K562 (cell line): ENCODE measurements at regions not wholly inside any gene's neighbourhood (a gene's known extent, or its start where the extent isn't known, plus 50 kb on each side); places are given as distances from the start of the nearest gene placed in this dataset.

Experiments
- ATAC-seq: fragments of 200-7000 bp; cut with Tn5 transposase; 3 replicates; pipeline ENCODE4 v1.9.1; 2020; ENCODE audit warnings: moderate library complexity
- BruUV-seq: library from RNA; stranded (reverse); fragments of 400-500 nt; replicated peaks from 2 replicates; lab custom pipeline; 2021; lab: Mats Ljungman, UMichigan
- CTCF ChIA-PET: fragments of 300-600 bp; formaldehyde crosslinking; extraction: SDS; loops from one replicate; lab custom pipeline; 2021; ENCODE audit warnings: low intra/inter-chr PET ratio; lab: Yijun Ruan, JAX
- POLR2A ChIA-PET: fragments of 300-600, 350-650 bp; sonication (Branson Sonifier 250); formaldehyde crosslinking; extraction: SDS; loops from one replicate; lab custom pipeline; 2021; ENCODE audit warnings: antibody characterized with exemption, inconsistent platforms; lab: Yijun Ruan, JAX
- DNase-seq, 4 experiments: peaks; one replicate each; pipeline versions ENCODE4 v3.0.0 to v3.0.0-alpha.2; 2011 to 2018; ENCODE audit warnings: low spot score in 3 of 4, mixed read lengths in 3 of 4; ENCODE audit errors: extremely low read depth in 1 of 4
- FAIRE-seq: peaks from 2 replicates; lab custom pipeline; 2011; peaks lifted over from hg19 to GRCh38; lab: Jason Lieb, UNC
- H2AFZ ChIP-seq: 2 replicates; pipeline ENCODE4 v1.6.0; 2011; ENCODE audit warnings: low read depth, low read length, control low read depth, inconsistent platforms
- H3K27ac ChIP-seq: fragments of 200-600 bp; 3 replicates; pipeline ENCODE4 v1.8.0; 2011; ENCODE audit warnings: low read depth, mild to moderate bottlenecking, control low read depth, inconsistent platforms, low read length, moderate library complexity, mixed read lengths; ENCODE audit errors: extremely low read depth
- H3K27me3 ChIP-seq, 2 experiments: fragments of 300-600 bp in 1 of 2; 2 replicates in 1 of 2; 3 replicates in 1 of 2; pipeline versions ENCODE4 v1.6.0 to v1.8.0; 2011; ENCODE audit warnings: inconsistent platforms in 2 of 2, low read length in 2 of 2, mild to moderate bottlenecking in 1 of 2, mixed read lengths in 1 of 2, moderate library complexity in 1 of 2; ENCODE audit not compliant: control insufficient read depth in 2 of 2, insufficient read depth in 2 of 2
- H3K36me3 ChIP-seq: fragments of 300-600 bp; 3 replicates; pipeline ENCODE4 v1.8.0; 2011; ENCODE audit warnings: mild to moderate bottlenecking, low read length, inconsistent platforms; ENCODE audit not compliant: control insufficient read depth, insufficient read depth
- H3K4me1 ChIP-seq, 2 experiments: fragments of 200-600 bp in 1 of 2; replicated peaks in 1 of 2; 2 replicates in 1 of 2; 3 replicates in 1 of 2; pipeline versions ENCODE4 v1.5.1 to v1.8.0; 2011; ENCODE audit warnings: inconsistent platforms in 2 of 2, low read length in 2 of 2, mild to moderate bottlenecking in 1 of 2, mixed read lengths in 1 of 2, moderate library complexity in 1 of 2; ENCODE audit not compliant: control insufficient read depth in 2 of 2, insufficient read depth in 2 of 2
- H3K4me2 ChIP-seq: 2 replicates; pipeline ENCODE4 v1.6.1; 2011; ENCODE audit warnings: low read length, control low read depth, inconsistent platforms, mixed read lengths; ENCODE audit not compliant: insufficient read depth
- H3K4me3 ChIP-seq: fragments of 200-600 bp; sonication (generic), shearing (Covaris generic); 2 replicates; pipeline ENCODE4 v1.5.1; 2016; ENCODE audit warnings: control low read depth, inconsistent platforms
- H3K79me2 ChIP-seq: fragments of 200-600 bp; 3 replicates; pipeline ENCODE4 v1.8.0; 2011; ENCODE audit warnings: low read length, inconsistent platforms; ENCODE audit not compliant: control insufficient read depth, insufficient read depth
- H3K9ac ChIP-seq, 2 experiments: 2 replicates each; pipeline versions ENCODE4 v1.6.0 to v1.6.1; 2011; ENCODE audit warnings: low read depth in 2 of 2, low read length in 2 of 2, control low read depth in 1 of 2, inconsistent platforms in 1 of 2, mild to moderate bottlenecking in 1 of 2, mixed read lengths in 1 of 2; ENCODE audit not compliant: insufficient read depth in 1 of 2
- H3K9me1 ChIP-seq: one replicate; pipeline ENCODE4 v1.6.0; 2011; ENCODE audit warnings: inconsistent platforms, mild to moderate bottlenecking, low read length, moderate library complexity; ENCODE audit not compliant: control insufficient read depth, insufficient read depth
- H3K9me3 ChIP-seq: replicated peaks from 2 replicates; pipeline ENCODE4 v1.5.1; 2011; ENCODE audit warnings: low read depth, low read length, inconsistent platforms; ENCODE audit not compliant: control insufficient read depth, insufficient read depth
- H4K20me1 ChIP-seq: replicated peaks from 2 replicates; pipeline ENCODE4 v1.6.1; 2011; ENCODE audit warnings: low read length, inconsistent platforms, mixed read lengths; ENCODE audit not compliant: control insufficient read depth, insufficient read depth
- BDP1 ChIP-seq: IDR thresholded peaks from 3 replicates; pipeline ENCODE4 v1.6.1; 2011; ENCODE audit not compliant: insufficient read length, insufficient read depth
- CREB3 ChIP-seq: fragments of 450-650 bp; conservative IDR thresholded peaks from 2 replicates; pipeline ENCODE4 v1.6.1; 2016; ENCODE audit warnings: missing genetic modification characterization, low read depth, mild to moderate bottlenecking, missing compliant biosample characterization, moderate library complexity
- CREBBP ChIP-seq: IDR thresholded peaks from one replicate; pipeline ENCODE4 v1.6.1; 2012; ENCODE audit warnings: low read depth, mild to moderate bottlenecking, control low read depth, inconsistent platforms, low read length
- ERF ChIP-seq: fragments of 450-650 bp; formaldehyde crosslinking; IDR thresholded peaks from 2 replicates; pipeline ENCODE4 v1.4.0; 2020; ENCODE audit warnings: mild to moderate bottlenecking, mixed read lengths
- MCM2 ChIP-seq: fragments of 450-650 bp; IDR thresholded peaks from 2 replicates; pipeline ENCODE4 v1.6.1; 2017; ENCODE audit warnings: low read depth, mild to moderate bottlenecking
- PHF20 ChIP-seq: fragments of 450-650 bp; IDR thresholded peaks from 2 replicates; pipeline ENCODE4 v1.6.1; 2018; ENCODE audit not compliant: partially characterized antibody
- RBM39 ChIP-seq: fragments of 200-400 bp; formaldehyde crosslinking; optimal IDR thresholded peaks from 2 replicates; pipeline ENCODE3; 2018; ENCODE audit warnings: low read depth, low read length
- SRSF3 ChIP-seq: fragments of 200-400 bp; formaldehyde crosslinking; IDR thresholded peaks from 2 replicates; pipeline ENCODE4 v1.6.1; 2016; ENCODE audit warnings: mild to moderate bottlenecking, low read length, moderate library complexity; ENCODE audit not compliant: insufficient read depth
- WHSC1 ChIP-seq: IDR thresholded peaks from one replicate; pipeline ENCODE4 v1.6.1; 2012; ENCODE audit warnings: low read length, control low read depth, inconsistent platforms
- ZNF589 ChIP-seq: fragments of 200-800 bp; sonication (Bioruptor generic); IDR thresholded peaks from 2 replicates; pipeline ENCODE4 v1.6.1; 2016; ENCODE audit warnings: low read depth, missing genetic modification characterization, missing compliant biosample characterization
- WGBS: fragments of 100-300 bp; shearing (Covaris generic); methylation state at CpG from one replicate; pipeline ENCODE4 v1.1.6; 2016; ENCODE audit warnings: low coverage, mixed read lengths; ENCODE audit not compliant: insufficient coverage; ENCODE audit errors: missing lambda C conversion rate; 5-methylcytosine and 5-hydroxymethylcytosine counted together
- in situ Hi-C: fragments of 300-500 bp; cut with MboI; formaldehyde crosslinking; loops from 4 replicates; pipeline ENCODE4 v1.15.0; 2018; ENCODE audit warnings: inconsistent platforms, mixed read lengths
- intact Hi-C: fragments of 100-400 bp; cut with micrococcal nuclease; formaldehyde crosslinking; loops from 2 replicates; pipeline ENCODE4 v1.14.2; 2022
- TF ChIP-seq, protein P1 (sequence below): IDR thresholded peaks from 3 replicates; pipeline ENCODE4 v1.6.1; 2011; ENCODE audit warnings: borderline replicate concordance, mild to moderate bottlenecking; ENCODE audit not compliant: insufficient read length, insufficient read depth
- TF ChIP-seq, protein P2 (sequence below), 2 experiments: IDR thresholded peaks; 2 replicates each; pipeline ENCODE4 v1.6.1; 2012; ENCODE audit warnings: improper control_type of control experiment in 2 of 2, low read depth in 2 of 2, low read length in 2 of 2, borderline replicate concordance in 1 of 2
- TF ChIP-seq, protein P3 (sequence below): IDR thresholded peaks from 2 replicates; pipeline ENCODE4 v1.6.1; 2011; ENCODE audit not compliant: insufficient read length; ENCODE audit errors: extremely low read depth

DNA sequence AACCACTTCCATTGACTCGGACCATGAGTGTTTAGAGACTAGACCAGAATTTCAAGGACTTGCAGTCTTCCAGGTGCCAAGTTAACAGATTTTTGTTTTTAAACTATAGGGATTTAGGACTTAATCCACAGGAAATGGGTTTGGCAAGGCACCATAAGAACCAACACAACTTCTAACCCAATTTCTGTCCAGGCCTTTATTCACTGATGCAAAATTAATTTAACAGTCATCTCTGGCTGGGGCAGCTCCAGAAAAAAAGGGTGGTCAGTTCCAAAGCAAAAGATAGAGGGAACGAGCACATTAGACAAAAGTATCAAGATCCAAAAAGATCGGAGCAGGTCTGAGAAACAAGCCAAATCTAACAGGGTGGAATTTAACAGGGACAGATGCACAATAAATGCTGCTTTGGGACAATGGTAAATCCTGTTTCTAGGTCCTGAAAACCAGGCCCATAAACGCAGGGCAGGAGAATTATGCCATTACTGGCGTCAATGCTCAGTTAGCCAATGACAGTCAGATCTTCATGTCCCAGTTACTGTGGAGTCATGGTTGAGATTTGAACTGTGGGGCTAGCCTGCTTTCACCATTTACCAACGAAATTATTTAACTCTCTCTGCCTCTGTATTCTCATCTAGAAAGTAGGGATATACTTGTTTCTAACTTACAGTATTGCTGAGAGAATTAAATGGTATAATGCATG is 590.8 kb upstream of the BRINP1 start:
- no TSS peak for BruUV-seq
- Histone ChIP-seq H3K36me3 (no peaks in the 10 kb centered on the region), H3K9ac (no peak overlapping the region), H3K4me3 (no peak overlapping the region), H3K79me2 (no peaks in the 10 kb centered on the region), H3K4me1 (no peaks in the 10 kb centered on the region), H3K4me2 (no peak overlapping the region), H3K9me1 (no peaks in the 10 kb centered on the region), H4K20me1 (no peaks in the 10 kb centered on the region), H3K27me3 (no peaks in the 10 kb centered on the region), H3K9me3 (no peaks in the 10 kb centered on the region), H2AFZ (no peak overlapping the region), H3K27ac (no peak overlapping the region)
- TF ChIP-seq SRSF3: no peak
- TF ChIP-seq BDP1: no peak
- TF ChIP-seq CREB3 (tag): no peak
- no peak for TF ChIP-seq PHF20
- TF ChIP-seq RBM39: no peak
- no peak for TF ChIP-seq ERF
- no peak for TF ChIP-seq ZNF589 (CRISPR knock-in tag)
- TF ChIP-seq, protein P1, sequence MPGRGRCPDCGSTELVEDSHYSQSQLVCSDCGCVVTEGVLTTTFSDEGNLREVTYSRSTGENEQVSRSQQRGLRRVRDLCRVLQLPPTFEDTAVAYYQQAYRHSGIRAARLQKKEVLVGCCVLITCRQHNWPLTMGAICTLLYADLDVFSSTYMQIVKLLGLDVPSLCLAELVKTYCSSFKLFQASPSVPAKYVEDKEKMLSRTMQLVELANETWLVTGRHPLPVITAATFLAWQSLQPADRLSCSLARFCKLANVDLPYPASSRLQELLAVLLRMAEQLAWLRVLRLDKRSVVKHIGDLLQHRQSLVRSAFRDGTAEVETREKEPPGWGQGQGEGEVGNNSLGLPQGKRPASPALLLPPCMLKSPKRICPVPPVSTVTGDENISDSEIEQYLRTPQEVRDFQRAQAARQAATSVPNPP: no peak
- no peak for TF ChIP-seq MCM2
- no peak for TF ChIP-seq CREBBP
- TF ChIP-seq, protein P2, sequence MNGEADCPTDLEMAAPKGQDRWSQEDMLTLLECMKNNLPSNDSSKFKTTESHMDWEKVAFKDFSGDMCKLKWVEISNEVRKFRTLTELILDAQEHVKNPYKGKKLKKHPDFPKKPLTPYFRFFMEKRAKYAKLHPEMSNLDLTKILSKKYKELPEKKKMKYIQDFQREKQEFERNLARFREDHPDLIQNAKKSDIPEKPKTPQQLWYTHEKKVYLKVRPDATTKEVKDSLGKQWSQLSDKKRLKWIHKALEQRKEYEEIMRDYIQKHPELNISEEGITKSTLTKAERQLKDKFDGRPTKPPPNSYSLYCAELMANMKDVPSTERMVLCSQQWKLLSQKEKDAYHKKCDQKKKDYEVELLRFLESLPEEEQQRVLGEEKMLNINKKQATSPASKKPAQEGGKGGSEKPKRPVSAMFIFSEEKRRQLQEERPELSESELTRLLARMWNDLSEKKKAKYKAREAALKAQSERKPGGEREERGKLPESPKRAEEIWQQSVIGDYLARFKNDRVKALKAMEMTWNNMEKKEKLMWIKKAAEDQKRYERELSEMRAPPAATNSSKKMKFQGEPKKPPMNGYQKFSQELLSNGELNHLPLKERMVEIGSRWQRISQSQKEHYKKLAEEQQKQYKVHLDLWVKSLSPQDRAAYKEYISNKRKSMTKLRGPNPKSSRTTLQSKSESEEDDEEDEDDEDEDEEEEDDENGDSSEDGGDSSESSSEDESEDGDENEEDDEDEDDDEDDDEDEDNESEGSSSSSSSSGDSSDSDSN (IDR thresholded peaks at IDR 0.05; ENCODE audit: borderline replicate concordance in 1 of 2, low read depth in 2 of 2, low read length in 2 of 2): no peak
- no peak for TF ChIP-seq WHSC1
- TF ChIP-seq, protein P3, sequence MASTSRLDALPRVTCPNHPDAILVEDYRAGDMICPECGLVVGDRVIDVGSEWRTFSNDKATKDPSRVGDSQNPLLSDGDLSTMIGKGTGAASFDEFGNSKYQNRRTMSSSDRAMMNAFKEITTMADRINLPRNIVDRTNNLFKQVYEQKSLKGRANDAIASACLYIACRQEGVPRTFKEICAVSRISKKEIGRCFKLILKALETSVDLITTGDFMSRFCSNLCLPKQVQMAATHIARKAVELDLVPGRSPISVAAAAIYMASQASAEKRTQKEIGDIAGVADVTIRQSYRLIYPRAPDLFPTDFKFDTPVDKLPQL: no peak
- intact Hi-C loops: loop anchor here (10.0 kb wide), 2 partner anchors 405 to 515 kb away; no protein-coding TSS in a partner anchor
- ATAC-seq (no peak), DNase-seq (no peak), FAIRE-seq (no peak)
- POLR2A ChIA-PET: interaction anchor here (0.6 kb wide), 1 partner anchor 100 kb away, joined by 3 read pairs; no protein-coding TSS in a partner anchor
- WGBS: 0% methylated on average over 6 of the region's 6 CpGs
- CTCF ChIA-PET: no interaction called here
- in situ Hi-C loops: no loop called here
